ENCODE measurements at regions not wholly inside any gene's neighbourhood (a gene's known extent, or its start where the extent isn't known, plus 50 kb on each side); places are given as distances from the start of the nearest gene placed in this dataset.

DNA sequence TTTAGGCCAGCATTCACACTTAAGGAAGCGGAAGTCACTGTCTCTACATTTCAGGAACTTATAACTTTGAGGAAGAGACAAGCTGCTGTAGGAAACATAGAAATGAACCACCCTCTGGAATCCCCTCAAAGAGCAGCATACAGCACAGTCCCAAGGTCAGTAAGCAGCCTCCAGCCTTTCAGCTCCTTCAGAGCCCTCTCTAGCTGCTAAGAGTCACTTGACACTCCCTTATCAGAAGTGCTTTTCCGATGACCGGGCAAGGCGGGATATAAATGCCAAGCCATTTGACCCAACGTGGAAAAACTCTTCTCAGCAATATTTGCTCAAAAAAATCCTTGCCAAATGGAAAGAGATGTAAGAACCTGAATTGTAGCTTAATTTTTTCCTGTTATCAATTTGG lies 1284.3 kb downstream of the XPNPEP1 start:
- Histone ChIP-seq H3K27ac (ENCODE audit: low read depth in 1 of 2, low read length in 2 of 2) (no peak overlapping the region), H3K36me3 (ENCODE audit: control insufficient read depth in 4 of 4, insufficient read depth in 3 of 4, low read depth in 1 of 4, low read length in 3 of 4) (no peaks in the 10 kb centered on the region), H3K4me1 (ENCODE audit: control insufficient read depth in 4 of 4, insufficient read depth in 4 of 4, low read length in 3 of 4) (no peaks in the 10 kb centered on the region), H3K9ac (ENCODE audit: low read depth in 1 of 2, low read length in 2 of 2) (no peak overlapping the region), H3K9me3 (ENCODE audit: control insufficient read depth in 4 of 4, low read length in 3 of 4) (peaks cover 0 to 2% (median 0%) of the 10 kb centered on the region in 4 donors), H3K27me3 (ENCODE audit: control insufficient read depth in 4 of 4, insufficient read depth in 4 of 4, low read length in 3 of 4) (no peaks in the 10 kb centered on the region), H3K4me3 (ENCODE audit: low read depth in 1 of 3, low read length in 3 of 3) (no peak overlapping the region)
- TF ChIP-seq, protein P1, sequence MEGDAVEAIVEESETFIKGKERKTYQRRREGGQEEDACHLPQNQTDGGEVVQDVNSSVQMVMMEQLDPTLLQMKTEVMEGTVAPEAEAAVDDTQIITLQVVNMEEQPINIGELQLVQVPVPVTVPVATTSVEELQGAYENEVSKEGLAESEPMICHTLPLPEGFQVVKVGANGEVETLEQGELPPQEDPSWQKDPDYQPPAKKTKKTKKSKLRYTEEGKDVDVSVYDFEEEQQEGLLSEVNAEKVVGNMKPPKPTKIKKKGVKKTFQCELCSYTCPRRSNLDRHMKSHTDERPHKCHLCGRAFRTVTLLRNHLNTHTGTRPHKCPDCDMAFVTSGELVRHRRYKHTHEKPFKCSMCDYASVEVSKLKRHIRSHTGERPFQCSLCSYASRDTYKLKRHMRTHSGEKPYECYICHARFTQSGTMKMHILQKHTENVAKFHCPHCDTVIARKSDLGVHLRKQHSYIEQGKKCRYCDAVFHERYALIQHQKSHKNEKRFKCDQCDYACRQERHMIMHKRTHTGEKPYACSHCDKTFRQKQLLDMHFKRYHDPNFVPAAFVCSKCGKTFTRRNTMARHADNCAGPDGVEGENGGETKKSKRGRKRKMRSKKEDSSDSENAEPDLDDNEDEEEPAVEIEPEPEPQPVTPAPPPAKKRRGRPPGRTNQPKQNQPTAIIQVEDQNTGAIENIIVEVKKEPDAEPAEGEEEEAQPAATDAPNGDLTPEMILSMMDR (IDR thresholded peaks at IDR 0.05; ENCODE audit: low read depth, low read length, missing input control), result no peak
- TF ChIP-seq HNF4A (conservative IDR thresholded peaks at IDR 0.05) (no peak), HNF4G (IDR thresholded peaks at IDR 0.05) (no peak), SP1 (IDR thresholded peaks at IDR 0.05) (no peak), RXRA (IDR thresholded peaks at IDR 0.05) (no peak), FOXA2 (IDR thresholded peaks at IDR 0.05) (no peak), RAD21 (IDR thresholded peaks at IDR 0.05) (no peak), GABPA (IDR thresholded peaks at IDR 0.05 in 1 of 2, conservative IDR thresholded peaks at IDR 0.05 in 1 of 2) (no peak), YY1 (IDR thresholded peaks at IDR 0.05) (no peak), TAF1 (conservative IDR thresholded peaks at IDR 0.05) (no peak), JUND (IDR thresholded peaks at IDR 0.05) (no peak), EGR1 (IDR thresholded peaks at IDR 0.05; ENCODE audit: low read depth in 2 of 2) (no peak), NR2F2 (IDR thresholded peaks at IDR 0.05) (no peak), FOXA1 (IDR thresholded peaks at IDR 0.05) (no peak)
- TF ChIP-seq, protein P2, sequence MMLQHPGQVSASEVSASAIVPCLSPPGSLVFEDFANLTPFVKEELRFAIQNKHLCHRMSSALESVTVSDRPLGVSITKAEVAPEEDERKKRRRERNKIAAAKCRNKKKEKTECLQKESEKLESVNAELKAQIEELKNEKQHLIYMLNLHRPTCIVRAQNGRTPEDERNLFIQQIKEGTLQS (IDR thresholded peaks at IDR 0.05), result no peak
- TF ChIP-seq, protein P3, sequence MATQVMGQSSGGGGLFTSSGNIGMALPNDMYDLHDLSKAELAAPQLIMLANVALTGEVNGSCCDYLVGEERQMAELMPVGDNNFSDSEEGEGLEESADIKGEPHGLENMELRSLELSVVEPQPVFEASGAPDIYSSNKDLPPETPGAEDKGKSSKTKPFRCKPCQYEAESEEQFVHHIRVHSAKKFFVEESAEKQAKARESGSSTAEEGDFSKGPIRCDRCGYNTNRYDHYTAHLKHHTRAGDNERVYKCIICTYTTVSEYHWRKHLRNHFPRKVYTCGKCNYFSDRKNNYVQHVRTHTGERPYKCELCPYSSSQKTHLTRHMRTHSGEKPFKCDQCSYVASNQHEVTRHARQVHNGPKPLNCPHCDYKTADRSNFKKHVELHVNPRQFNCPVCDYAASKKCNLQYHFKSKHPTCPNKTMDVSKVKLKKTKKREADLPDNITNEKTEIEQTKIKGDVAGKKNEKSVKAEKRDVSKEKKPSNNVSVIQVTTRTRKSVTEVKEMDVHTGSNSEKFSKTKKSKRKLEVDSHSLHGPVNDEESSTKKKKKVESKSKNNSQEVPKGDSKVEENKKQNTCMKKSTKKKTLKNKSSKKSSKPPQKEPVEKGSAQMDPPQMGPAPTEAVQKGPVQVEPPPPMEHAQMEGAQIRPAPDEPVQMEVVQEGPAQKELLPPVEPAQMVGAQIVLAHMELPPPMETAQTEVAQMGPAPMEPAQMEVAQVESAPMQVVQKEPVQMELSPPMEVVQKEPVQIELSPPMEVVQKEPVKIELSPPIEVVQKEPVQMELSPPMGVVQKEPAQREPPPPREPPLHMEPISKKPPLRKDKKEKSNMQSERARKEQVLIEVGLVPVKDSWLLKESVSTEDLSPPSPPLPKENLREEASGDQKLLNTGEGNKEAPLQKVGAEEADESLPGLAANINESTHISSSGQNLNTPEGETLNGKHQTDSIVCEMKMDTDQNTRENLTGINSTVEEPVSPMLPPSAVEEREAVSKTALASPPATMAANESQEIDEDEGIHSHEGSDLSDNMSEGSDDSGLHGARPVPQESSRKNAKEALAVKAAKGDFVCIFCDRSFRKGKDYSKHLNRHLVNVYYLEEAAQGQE (IDR thresholded peaks at IDR 0.05), result no peak
- TF ChIP-seq, protein P4, sequence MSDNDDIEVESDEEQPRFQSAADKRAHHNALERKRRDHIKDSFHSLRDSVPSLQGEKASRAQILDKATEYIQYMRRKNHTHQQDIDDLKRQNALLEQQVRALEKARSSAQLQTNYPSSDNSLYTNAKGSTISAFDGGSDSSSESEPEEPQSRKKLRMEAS (IDR thresholded peaks at IDR 0.05), result no peak
- TF ChIP-seq, protein P5, sequence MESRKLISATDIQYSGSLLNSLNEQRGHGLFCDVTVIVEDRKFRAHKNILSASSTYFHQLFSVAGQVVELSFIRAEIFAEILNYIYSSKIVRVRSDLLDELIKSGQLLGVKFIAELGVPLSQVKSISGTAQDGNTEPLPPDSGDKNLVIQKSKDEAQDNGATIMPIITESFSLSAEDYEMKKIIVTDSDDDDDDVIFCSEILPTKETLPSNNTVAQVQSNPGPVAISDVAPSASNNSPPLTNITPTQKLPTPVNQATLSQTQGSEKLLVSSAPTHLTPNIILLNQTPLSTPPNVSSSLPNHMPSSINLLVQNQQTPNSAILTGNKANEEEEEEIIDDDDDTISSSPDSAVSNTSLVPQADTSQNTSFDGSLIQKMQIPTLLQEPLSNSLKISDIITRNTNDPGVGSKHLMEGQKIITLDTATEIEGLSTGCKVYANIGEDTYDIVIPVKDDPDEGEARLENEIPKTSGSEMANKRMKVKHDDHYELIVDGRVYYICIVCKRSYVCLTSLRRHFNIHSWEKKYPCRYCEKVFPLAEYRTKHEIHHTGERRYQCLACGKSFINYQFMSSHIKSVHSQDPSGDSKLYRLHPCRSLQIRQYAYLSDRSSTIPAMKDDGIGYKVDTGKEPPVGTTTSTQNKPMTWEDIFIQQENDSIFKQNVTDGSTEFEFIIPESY (IDR thresholded peaks at IDR 0.05), result no peak
- DNase-seq (ENCODE audit: low spot score), result no peak
- 68% methylated on average over 5 of the region's 5 CpGs for WGBS

Data from liver (tissue), 8 donors.